Body of pancreas (tissue), 4 donors: ENCODE measurements at regions not wholly inside any gene's neighbourhood (a gene's known extent, or its start where the extent isn't known, plus 50 kb on each side); places are given as distances from the start of the nearest gene placed in this dataset.

ENCODE experiments used
- POLR2A ChIP-seq, 3 donors: fragments of 450-650 bp; IDR thresholded peaks; one replicate each; pipeline ENCODE4 v1.6.1; 2016; ENCODE audit warnings: antibody characterized with exemption in 3 of 3, mild to moderate bottlenecking in 2 of 3
- TF ChIP-seq, protein P1 (sequence below), 7 experiments: fragments of 450-650 bp in 4 of 7; fragments of 200-600 bp in 3 of 7; sonication (generic) in 3 of 7; IDR thresholded peaks; one replicate each; pipeline ENCODE4 v1.5.1; 2016 to 2019; ENCODE audit warnings: antibody characterized with exemption in 7 of 7

DNA sequence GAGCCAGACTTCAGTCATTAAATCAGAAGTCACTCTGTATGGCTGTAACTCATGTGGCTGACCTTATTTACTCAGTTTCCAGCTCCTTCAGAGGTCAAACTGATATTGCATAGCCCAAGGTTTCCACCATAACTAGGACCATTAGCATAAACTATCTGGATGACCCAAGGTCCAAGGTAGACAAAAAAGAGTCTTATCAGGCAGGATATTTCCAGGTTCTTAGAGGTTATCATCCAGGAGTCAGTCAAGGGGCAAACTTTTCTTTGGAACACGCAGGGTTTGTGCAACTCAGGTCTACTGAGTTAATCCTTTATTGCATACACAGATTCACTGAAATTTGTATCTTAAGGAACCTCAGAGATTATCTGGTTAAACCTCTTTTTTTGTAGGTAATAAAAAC is 66.5 kb downstream of the AVPR1A start:
- TF ChIP-seq, protein P1, sequence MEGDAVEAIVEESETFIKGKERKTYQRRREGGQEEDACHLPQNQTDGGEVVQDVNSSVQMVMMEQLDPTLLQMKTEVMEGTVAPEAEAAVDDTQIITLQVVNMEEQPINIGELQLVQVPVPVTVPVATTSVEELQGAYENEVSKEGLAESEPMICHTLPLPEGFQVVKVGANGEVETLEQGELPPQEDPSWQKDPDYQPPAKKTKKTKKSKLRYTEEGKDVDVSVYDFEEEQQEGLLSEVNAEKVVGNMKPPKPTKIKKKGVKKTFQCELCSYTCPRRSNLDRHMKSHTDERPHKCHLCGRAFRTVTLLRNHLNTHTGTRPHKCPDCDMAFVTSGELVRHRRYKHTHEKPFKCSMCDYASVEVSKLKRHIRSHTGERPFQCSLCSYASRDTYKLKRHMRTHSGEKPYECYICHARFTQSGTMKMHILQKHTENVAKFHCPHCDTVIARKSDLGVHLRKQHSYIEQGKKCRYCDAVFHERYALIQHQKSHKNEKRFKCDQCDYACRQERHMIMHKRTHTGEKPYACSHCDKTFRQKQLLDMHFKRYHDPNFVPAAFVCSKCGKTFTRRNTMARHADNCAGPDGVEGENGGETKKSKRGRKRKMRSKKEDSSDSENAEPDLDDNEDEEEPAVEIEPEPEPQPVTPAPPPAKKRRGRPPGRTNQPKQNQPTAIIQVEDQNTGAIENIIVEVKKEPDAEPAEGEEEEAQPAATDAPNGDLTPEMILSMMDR (IDR thresholded peaks at IDR 0.05), result no peak
- no peak for TF ChIP-seq POLR2A (IDR thresholded peaks at IDR 0.05)
